HG02938 (cell line): ENCODE measurements at regions not wholly inside any gene's neighbourhood (a gene's known extent, or its start where the extent isn't known, plus 50 kb on each side); places are given as distances from the start of the nearest gene placed in this dataset.
"Not testable (repeated sequence)": the region's sequence is repeated elsewhere in the genome, so short reads cannot be mapped to it uniquely, and the experiment has no call there.

Experiments used
- ATAC-seq: cut with Tn5 transposase; IDR thresholded peaks from one replicate; pipeline ENCODE4 v1.9.1; 2021; ENCODE audit warnings: mild to moderate bottlenecking, moderate library complexity; ENCODE audit not compliant: unreplicated experiment

DNA sequence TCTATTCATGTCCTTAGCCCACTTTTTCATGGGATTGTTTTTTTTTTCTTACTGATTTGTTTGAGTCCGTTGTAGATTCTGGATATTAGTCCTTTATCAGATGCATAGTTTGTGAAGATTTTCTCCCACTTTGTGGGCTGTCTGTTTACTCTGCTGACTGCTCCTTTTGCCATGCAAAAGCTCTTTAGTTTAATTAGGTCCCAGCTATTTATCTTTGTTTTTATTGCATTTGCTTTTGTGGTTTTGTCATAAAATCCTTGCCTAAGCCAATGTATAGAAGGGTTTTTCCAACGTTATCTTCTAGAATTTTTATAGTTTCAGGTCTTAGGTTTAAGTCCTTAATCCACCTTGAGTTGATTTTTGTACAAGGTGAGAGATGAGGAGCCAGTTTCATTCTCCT is 358.9 kb downstream of the ADAMTS20 start:
- ATAC-seq = not testable (repeated sequence)

DNA sequence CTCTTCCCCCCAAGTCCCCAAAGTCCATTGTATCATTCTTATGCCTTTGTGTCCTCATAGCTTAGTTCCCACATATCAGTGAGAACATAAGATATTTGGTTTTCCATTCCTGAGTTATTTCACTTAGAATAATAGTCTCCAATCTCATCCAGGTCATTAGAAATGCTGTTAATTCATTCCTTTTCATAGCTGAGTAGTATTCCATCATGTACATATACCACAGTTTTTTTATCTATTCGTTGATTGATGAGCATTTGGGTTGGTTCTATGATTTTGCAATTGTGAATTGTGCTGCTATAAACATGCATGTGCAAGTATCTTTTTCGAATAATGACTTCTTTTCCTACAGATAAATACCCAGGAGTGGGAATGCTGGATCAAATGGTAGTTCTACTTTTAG is 359.6 kb downstream of the ADAMTS20 start:
- ATAC-seq = not testable (repeated sequence)

DNA sequence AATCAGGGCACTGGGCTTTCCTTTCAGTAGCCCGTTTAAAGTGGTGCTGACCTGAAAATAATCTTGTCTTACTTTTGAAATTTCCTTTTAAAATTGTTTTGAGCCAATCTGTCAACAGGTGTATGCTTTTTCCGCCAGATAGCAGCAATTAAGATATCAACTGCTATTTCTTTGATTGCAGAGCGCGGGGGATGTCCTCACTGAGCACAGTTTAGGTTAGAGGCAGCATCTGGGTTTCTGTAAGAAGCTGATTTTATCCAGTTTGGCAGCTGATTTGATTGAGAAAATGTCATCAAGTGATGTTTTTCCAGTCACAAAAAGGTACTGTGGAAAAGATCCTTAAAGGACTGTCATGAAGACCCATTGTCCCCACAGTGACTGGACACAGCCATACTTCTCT is 371.8 kb downstream of the ADAMTS20 start:
- no peak for ATAC-seq

DNA sequence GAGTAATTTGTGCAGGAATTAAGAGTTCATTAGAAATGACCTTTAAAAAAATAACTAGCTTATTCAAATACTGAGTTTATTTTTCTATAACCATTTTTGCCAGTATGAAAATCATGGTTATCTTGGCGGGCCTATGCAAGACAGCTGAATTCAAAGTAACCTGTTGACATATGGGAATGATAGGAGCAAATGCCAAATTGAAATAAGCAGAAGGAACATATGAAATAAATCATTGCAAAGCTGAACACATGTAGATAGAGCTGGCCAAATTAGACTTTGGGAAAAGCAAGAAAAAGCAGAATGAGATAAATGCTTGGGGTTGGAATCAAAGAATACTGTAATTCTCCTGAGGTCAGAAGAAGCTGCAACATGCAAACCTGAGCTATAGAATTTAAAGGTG is 372.5 kb downstream of the ADAMTS20 start:
- no peak for ATAC-seq

DNA sequence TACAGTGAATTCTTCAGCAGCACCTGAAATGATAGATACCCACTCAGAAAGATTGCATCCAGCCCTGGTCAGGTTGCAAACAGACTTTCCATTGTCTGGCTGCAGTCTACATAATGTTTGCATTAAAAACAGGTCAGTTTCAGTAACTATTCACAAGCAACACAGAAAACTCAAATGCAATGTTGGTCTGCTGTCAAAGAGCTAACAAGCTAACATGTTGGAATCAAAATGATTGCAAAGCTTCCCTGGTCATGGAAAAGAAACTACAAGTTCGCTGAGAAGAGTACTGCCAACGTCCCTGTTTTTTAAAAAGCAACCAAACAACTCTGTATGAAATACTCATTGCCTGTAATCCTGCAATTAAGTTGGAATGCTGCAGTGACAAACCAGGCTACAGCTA is 374.7 kb downstream of the ADAMTS20 start:
- ATAC-seq = no peak

DNA sequence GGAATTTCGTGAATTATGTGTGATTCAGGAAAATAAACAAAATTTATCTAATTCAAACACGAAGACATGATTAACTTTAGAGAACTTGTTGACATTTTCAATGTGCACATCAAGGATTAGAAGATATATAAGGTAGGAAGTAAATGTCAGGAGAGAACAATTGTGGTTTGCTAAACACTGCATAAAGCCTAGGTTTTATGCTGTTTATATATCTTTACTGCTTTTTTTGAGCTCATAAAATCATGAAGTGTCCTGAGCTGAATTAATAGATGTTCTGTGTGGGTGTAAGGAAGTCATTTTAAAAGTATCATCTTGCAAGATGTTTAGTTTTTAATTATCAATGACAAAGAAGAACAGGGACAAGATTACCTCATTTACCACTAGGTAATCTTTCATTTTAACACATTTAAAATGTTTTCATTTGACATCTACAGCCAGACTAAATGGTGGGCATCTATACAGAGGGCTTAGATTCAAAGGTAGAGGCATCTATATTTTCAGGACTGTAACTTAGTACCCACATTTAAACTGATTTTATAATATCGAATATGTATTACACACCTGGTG is 382.8 kb downstream of the ADAMTS20 start:
- no peak for ATAC-seq

DNA sequence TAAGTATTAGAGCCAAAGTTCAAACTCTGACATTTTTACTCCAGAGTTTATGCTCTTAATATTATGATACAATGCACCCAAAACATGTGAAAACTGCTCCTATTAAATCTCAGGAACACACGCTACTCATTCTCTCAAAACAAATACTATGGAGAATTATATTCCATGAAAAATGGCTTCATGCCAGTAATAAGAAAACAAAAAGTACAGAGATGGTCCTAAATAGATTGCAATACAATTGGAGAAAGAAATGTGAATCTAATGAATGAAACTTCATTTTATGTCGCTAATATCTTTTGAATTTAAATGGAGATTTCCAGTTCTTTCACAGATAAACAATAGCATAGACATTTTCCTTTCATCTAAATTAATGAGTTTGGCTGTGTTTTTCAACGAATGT is 384.3 kb downstream of the ADAMTS20 start:
- no peak for ATAC-seq

DNA sequence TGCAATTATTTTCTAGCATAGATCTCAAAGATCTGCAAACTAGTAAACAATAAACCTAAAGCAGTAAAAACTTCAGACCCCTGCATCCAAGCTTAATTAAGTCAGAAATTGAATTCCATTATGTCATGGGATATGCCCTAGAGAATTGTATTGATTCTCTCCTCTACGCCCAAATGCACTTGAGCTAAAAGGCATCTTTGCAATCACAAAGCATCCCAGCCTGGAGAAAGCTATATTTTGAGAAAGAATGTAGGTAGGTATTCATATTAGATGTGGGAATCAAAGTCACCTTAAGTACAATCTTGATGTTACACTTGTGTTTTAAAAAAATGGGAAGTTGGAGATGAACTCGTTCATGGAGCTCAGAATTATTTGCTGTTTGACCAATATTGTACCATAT is 386.7 kb downstream of the ADAMTS20 start:
- ATAC-seq = no peak

DNA sequence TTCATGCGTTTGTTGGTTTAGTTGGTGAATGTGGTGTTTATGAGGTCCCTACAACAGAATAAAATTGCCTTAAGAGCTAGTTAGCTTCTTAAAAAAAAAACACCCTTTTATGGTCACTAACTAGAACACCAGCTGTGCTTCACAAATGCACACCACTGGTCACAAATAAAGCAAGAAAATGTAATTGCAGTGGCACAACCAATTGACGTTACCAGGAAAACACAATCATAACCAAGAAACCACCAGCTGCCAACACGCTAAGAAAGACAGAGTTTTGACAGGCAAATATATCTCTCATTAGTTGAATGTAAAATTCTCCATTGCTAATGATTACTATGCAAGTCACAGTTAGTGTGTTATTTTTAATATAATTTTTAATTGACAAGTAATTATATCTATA is 389.9 kb downstream of the ADAMTS20 start:
- ATAC-seq = no peak

DNA sequence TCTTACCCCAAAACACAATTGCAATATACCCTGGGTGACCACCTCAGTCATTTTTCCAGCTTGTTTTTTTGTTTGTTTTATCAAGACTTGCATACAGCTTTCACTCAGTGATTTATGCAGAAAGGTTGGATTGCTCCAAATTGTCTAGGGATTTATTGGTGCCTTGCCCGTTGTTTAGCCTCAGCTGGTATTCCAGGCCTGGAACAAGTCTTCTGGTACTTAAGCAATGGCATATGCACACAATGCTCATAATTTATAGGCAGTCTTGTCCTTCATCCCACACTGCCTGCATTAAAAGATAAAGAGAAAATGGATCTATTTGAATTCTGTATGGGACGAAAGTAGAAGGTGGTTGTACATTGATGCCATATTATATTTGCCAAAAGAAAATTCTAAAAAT is 392.5 kb downstream of the ADAMTS20 start:
- no peak for ATAC-seq

DNA sequence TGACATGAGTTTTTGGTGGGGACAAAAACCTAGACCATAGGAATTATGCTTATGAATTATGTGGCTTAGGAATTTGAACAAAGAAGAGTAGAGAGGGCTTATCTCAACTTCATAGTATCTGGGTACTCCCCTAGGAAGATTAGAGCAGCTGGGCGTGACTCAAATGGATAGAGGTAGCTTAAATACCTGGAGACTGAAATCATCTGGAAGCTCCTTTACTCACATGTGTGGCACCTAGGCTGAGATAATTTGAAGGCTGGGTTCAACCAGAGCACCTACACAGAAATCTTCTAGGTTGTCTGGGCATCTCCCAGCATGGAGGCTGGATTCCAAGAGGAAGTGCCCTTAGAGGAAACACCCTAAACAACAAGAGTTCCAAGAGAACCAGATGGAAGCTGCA is 393.9 kb downstream of the ADAMTS20 start:
- no peak for ATAC-seq

DNA sequence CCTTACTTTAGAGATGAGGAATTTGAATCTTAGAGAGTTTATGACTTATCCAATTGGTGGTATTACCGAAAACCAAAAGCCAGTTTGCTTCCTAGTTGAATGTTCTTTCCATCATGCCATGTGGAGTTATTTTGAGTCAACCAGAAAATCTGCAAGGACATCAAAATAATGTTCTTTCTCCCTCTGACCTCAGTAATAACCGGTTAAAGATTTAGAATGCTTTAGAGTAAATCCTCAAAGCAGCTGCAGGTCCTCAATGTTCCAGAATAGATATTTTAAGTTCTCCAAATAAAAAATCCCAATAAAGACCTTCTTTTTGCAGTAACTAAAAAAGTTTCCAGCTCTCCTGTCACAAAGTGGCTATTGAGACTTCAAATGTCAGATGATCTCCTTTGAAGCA is 396.6 kb downstream of the ADAMTS20 start:
- no peak for ATAC-seq

DNA sequence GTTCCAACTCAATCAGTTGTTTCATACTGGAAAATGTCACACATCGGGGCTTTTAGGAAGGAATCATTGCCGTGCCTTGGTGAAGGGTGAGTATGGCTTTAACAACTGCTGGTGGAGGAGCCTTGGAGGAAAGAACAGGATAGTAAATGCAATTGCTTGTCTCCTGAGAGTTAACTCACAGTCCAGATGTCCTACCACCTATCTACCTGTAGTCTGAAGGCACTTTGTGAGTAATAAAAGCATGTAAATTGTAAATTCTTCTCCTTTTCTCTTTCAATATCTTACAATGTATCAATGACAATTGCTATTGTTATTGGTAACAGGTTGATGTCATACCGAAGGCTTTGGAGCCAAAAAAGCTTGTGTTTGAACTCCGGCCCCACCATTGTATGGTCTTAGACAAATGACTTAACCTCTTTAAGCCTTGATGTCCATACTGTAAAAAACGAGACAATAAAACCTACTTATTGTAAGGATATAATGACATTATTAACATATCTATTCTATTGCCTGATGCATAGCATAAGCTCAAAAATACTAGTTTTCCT is 397.4 kb downstream of the ADAMTS20 start:
- ATAC-seq = no peak

DNA sequence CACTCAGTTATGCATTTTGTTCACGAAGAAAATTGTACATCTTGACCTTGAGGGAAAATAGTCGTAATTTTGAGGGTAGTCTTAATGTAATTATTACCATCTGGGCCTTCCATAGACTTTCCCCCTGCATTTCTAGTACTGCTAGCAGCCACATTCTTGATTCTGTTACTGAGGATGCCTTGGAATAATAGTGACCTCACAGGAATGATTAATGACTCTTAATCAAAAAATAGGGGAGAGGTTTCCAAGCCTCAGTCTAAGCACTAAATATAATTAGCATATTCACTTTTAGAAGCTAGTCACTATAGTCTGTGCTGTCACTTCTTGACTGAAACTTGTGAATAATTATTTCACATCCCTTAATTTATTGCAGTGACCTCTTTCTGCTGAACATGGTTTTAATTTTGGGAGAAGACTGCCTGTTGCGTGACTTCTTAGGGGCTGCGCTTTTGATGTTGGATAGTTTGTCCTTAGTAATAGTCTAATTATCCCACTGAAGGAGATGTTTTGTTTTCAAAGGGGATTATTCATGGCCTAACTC is 400.5 kb downstream of the ADAMTS20 start:
- no peak for ATAC-seq

DNA sequence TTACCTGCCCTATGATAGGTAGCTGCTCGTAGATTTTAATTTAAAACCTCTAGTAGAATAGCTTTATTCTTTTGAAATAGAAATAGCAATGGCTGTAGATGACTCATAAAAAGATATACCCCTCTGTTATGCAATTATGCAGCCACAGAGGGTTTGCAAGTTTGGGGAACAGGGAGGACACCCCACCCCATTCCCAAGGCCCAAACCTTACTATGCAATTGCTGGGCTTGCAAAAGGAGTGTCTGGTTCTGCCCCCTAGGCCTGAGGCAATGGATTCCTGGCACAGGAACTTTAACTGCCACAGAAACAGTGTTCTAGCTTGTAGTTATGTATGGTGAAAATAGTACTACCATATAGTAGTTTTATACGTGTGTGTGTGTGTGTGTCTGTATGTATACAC is 403.3 kb downstream of the ADAMTS20 start:
- no peak for ATAC-seq

DNA sequence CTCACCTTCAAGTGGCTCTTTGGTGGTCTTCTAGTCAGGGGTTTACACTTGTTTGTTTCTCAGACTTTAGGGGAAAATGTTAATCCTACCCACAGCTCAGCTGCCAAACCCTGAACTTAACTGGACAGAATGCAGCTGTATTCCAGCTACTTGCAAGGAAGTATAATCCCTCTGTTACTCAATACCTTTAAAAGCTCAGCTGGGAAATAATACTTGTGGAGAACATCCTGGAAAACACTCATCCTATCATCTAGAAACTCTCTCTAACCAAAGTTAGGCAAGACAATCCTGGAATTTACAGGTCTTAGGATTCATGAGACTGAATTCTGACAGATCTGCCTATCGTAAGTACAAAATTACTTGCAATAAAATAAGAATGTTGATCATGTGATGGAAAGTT is 404.1 kb downstream of the ADAMTS20 start:
- no peak for ATAC-seq

DNA sequence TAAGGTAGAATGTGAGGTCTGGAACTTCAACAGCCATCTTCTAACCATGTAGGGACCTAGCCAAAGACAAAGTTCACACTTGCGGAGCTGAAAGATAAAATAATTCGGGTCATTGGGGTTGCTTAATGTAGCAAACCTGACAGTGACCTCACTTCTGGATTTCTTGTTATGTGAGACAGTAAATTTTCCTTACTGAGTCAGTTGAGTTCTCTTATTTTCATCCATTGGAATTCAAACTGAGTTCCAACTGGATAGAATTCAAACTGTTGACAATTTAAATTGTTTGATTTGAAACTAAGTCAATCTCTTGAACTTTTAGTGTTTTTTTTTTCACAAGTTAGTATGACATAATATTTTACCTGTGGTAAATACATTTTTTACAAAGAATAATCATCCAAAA is 406.5 kb downstream of the ADAMTS20 start:
- ATAC-seq = no peak

DNA sequence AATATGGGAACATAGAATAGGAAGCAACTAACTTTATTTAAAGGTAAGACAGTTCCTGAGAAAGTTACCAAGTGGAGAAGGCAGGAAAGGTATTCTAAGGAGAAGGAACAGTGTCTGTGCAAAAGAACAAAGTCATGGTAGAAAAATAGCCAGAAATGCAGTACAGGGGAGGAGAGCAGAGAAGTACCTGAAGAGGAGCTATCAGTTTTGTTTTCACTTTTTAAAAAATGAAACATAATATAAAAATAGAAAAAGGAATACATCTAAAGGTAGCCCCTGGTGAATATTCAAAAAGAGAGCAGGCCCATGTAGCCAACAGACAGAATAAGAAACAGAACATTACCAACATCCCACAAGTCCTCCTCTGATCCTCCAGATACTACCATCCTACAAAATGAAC is 408.7 kb downstream of the ADAMTS20 start:
- ATAC-seq = no peak

DNA sequence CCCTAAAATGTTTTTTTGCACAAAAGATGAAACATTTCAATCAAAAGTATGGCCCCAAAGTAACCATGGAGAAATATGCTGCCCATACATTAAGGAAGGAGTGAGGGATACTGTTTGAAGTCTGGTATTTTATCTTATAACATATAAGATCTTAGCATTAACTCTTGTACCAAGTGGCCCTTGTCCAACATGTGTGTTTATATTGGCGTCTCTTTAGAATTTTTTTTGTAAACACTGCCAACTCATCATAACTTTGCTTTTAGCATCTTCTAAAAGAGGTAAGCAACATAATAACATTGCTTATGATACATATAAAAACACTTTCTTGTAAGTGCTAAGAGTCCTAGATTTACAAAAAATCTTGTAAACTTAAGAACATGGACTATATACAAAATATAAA is 419.7 kb downstream of the ADAMTS20 start:
- ATAC-seq = no peak

DNA sequence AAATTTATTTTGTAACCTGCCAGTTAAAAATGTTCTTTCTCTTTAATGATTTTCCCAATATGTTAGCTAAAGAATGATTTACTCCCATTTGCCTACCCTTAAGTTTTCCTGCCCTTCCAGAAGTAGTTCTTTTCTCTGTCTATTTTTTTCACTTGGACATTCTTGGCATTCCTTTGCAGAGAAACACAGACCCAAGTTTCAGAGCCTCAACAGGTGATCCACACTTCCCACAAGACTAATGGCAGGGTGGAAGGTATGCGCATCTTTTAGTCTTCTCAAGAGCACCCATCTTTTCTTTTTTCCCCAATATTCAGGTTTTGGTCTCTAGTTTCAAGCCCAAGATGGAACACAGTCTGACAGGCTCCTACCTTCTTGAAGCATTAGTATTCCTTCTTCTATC is 420.7 kb downstream of the ADAMTS20 start:
- no peak for ATAC-seq

DNA sequence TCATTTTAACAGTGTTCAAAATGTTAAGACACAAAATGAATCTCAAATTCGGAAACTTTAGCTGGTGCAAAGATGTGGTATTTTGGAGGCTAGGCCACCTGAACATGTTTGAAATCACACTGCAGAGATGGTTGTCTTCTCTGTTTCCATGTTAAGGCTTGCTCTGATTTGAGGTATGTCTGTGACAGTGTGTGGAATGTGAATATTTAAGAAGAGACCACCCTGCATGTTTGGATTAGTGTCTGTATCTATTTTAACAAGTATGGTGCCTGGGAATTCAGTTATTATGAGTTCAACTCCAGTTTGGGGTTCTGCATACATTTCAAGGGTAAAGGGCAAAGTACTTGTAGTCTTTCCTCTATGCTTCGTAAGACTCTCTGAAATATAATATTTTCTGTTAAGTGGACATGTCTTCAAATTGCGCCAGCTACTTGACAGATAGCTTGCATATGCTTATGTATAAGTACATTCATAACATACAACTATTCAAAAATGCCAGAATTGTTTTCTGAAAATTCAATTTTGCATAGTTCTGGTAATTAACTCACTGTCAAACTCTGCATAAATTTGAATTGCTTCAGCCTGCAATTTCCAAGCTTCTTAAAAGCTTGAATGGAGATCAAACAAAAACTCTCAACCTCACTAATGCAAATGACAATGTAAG is 424.0 kb downstream of the ADAMTS20 start:
- no peak for ATAC-seq

DNA sequence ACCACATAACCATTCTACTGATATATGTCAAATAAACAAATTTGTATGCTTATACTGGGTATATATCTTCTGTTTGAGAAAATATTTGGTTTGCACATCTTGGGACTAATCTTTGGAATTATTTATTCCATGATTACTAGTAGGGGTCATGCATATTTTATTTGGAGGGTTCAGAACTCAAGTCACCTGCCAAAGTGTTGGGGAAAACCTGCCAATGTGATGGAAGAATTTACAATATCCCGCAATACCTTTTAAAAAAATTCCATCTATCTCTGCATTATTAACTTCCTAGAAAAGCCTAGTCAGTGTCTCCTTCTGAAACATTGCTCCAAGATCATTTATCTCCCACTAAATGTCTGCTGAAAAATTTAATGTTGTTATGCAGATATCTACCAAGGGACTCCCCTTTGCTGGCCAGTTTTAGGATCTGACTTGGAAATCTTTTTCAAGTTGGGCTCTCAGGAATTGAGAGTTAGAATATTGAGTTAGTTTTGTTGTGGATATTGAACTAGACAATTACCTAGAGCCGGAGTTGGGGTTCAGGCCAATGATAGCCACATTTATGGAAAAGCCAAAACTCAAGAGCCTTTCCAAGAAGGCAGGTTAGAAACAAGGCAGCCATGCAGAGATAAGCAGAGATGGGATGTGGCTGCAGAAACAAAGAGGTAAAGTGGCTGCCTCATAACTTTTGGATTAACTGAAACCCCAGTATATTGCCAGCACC is 425.2 kb downstream of the ADAMTS20 start:
- ATAC-seq = no peak
